Colonic mucosa (tissue), 4 donors: ENCODE measurements at regions not wholly inside any gene's neighbourhood (a gene's known extent, or its start where the extent isn't known, plus 50 kb on each side); places are given as distances from the start of the nearest gene placed in this dataset.
"Not testable (repeated sequence)": the region's sequence is repeated elsewhere in the genome, so short reads cannot be mapped to it uniquely, and the experiment has no call there.

ENCODE experiments used
- DNase-seq: peaks from one replicate; pipeline ENCODE4 v3.0.0-alpha.2; 2020
- H3K27ac ChIP-seq: fragments of 200-600 bp; one replicate; pipeline ENCODE4 v1.8.0; 2021
- H3K27me3 ChIP-seq: fragments of 200-600 bp; one replicate; pipeline ENCODE4 v1.8.0; 2021
- H3K36me3 ChIP-seq: fragments of 200-600 bp; one replicate; pipeline ENCODE4 v1.8.0; 2021
- H3K4me1 ChIP-seq: fragments of 200-600 bp; one replicate; pipeline ENCODE4 v1.8.0; 2021; ENCODE audit warnings: mild to moderate bottlenecking
- H3K4me3 ChIP-seq: fragments of 200-600 bp; one replicate; pipeline ENCODE4 v1.8.0; 2021
- H3K9ac ChIP-seq, 2 donors: one replicate each; pipeline ENCODE4 v1.7.0; 2013; ENCODE audit warnings: control low read depth in 2 of 2, low read depth in 2 of 2, low read length in 2 of 2
- H3K9me3 ChIP-seq: fragments of 200-600 bp; one replicate; pipeline ENCODE4 v1.8.0; 2021
- CTCF ChIP-seq: fragments of 200-600 bp; IDR thresholded peaks from one replicate; pipeline ENCODE4 v1.8.0; 2022; ENCODE audit warnings: antibody characterized with exemption, mild to moderate bottlenecking
- intact Hi-C: fragments of 100-400 bp; cut with DNase I; formaldehyde crosslinking; loops from one replicate; pipeline ENCODE4 v1.14.1; 2022
- donor health status: healthy.
- donor health status: DM: no; HTN: no; CAD: no.
- donor health status: DM: no; HTN: no; CAD: no.

GRCh38 chr2:150332383-150332782, 155.1 kb downstream of the RND3 start:
- DNase-seq: no peak
- no peaks in the 10 kb centered on the region for H3K4me1 ChIP-seq
- H3K36me3 ChIP-seq: no peaks in the 10 kb centered on the region
- no peaks in the 10 kb centered on the region for H3K27me3 ChIP-seq
- intact Hi-C loops: no loop called here
- no peak overlapping the region for H3K9ac ChIP-seq
- H3K4me3 ChIP-seq: no peak overlapping the region
- H3K27ac ChIP-seq: no peak overlapping the region
- TF ChIP-seq CTCF: no peak
- no peaks in the 10 kb centered on the region for H3K9me3 ChIP-seq

GRCh38 chr2:150327564-150328489, 159.6 kb downstream of the RND3 start:
- intact Hi-C loops: no loop called here
- no peaks in the 10 kb centered on the region for H3K36me3 ChIP-seq
- no peaks in the 10 kb centered on the region for H3K9me3 ChIP-seq
- no peaks in the 10 kb centered on the region for H3K4me1 ChIP-seq
- H3K9ac ChIP-seq: no peak overlapping the region
- TF ChIP-seq CTCF: no peak
- no peaks in the 10 kb centered on the region for H3K27me3 ChIP-seq
- DNase-seq: no peak
- no peak overlapping the region for H3K27ac ChIP-seq
- H3K4me3 ChIP-seq: no peak overlapping the region

GRCh38 chr2:150325656-150326314, 161.7 kb downstream of the RND3 start:
- DNase-seq: no peak
- intact Hi-C loops: no loop called here
- Histone ChIP-seq H3K36me3 (no peaks in the 10 kb centered on the region), H3K9me3 (no peaks in the 10 kb centered on the region), H3K27ac (no peak overlapping the region), H3K27me3 (no peaks in the 10 kb centered on the region), H3K9ac (no peak overlapping the region), H3K4me3 (no peak overlapping the region), H3K4me1 (no peaks in the 10 kb centered on the region)
- TF ChIP-seq CTCF: no peak

GRCh38 chr2:150323071-150323470, 164.4 kb downstream of the RND3 start:
- H3K4me1 ChIP-seq, DNase-seq, intact Hi-C loops, H3K27ac ChIP-seq, H3K36me3 ChIP-seq, H3K27me3 ChIP-seq, H3K4me3 ChIP-seq, H3K9me3 ChIP-seq, H3K9ac ChIP-seq: not testable (repeated sequence)

- H3K36me3 ChIP-seq: no peaks in the 10 kb centered on the region
- H3K27me3 ChIP-seq: no peaks in the 10 kb centered on the region
- DNase-seq: no peak
- H3K4me1 ChIP-seq: no peaks in the 10 kb centered on the region
- no peak overlapping the region for H3K9ac ChIP-seq
- no peaks in the 10 kb centered on the region for H3K9me3 ChIP-seq
- TF ChIP-seq CTCF: no peak
- intact Hi-C loops: no loop called here
- H3K27ac ChIP-seq: no peak overlapping the region
- H3K4me3 ChIP-seq: no peak overlapping the region
These were observed 166.9 kb downstream of the RND3 start for GRCh38 chr2:150320608-150321007.
